ENCODE measurements at regions not wholly inside any gene's neighbourhood (a gene's known extent, or its start where the extent isn't known, plus 50 kb on each side); places are given as distances from the start of the nearest gene placed in this dataset.

- FAIRE-seq = no peak
- CTCF ChIA-PET (ENCODE audit: partially characterized antibody) = interaction anchor here (0.6 to 3.1 kb wide), 44 partner anchors 10 to 933 kb away, joined by 3 to 13 read pairs (median 4); no protein-coding TSS in a partner anchor
- TF ChIP-seq HDAC6 (IDR thresholded peaks at IDR 0.05; ENCODE audit: low read depth, low read length) (no peak), TBP (IDR thresholded peaks at IDR 0.05; ENCODE audit: low read depth, low read length) (no peak), CBX5 (IDR thresholded peaks at IDR 0.05; ENCODE audit: low read depth, low read length) (no peak), RAD21 (IDR thresholded peaks at IDR 0.05 in 1 of 2, conservative IDR thresholded peaks at IDR 0.05 in 1 of 2; ENCODE audit: low read depth in 2 of 2, low read length in 2 of 2) (peak; percentile 56 to 60), CTCF (IDR thresholded peaks at IDR 0.05; ENCODE audit: control extremely low read depth in 1 of 3, insufficient read depth in 1 of 3, low read depth in 1 of 3, low read length in 3 of 3) (peak in 2 of 3 experiments; percentile 32 to 36; a peak in 2 of 4 replicates), SUZ12 (IDR thresholded peaks at IDR 0.05; ENCODE audit: low read length) (no peak)
Observed at GRCh38 chr3:117059067-117059955, 349.7 kb downstream of the TUSC7 start.

More at GRCh38 chr3:117059067-117059955, 349.7 kb downstream of the TUSC7 start:
- Histone ChIP-seq H2BK20ac (ENCODE audit: low read length) (no peak overlapping the region), H2BK120ac (replicated peaks; ENCODE audit: low read depth, low read length) (no peak overlapping the region), H3K23ac (ENCODE audit: insufficient read length) (no peak overlapping the region), H4K5ac (ENCODE audit: insufficient read length, low read depth, low read length) (no peak overlapping the region), H2BK5ac (ENCODE audit: low read depth, low read length) (no peak overlapping the region), H3K9me3 (ENCODE audit: insufficient read depth in 2 of 2, low read depth in 1 of 2, low read length in 1 of 2) (no peaks in the 10 kb centered on the region), H3K4me3 (ENCODE audit: extremely low read depth in 1 of 4, insufficient read depth in 2 of 4, low read depth in 3 of 4, low read length in 4 of 4) (peak overlapping the region in 1 of 4 experiments; percentile 10; a peak in 1 of 8 replicates), H3K23me2 (ENCODE audit: low read depth, low read length) (no peaks in the 10 kb centered on the region; the same call in 1 of the 2 replicates), H3K4me2 (ENCODE audit: insufficient read depth in 1 of 2, low read depth in 2 of 2, low read length in 2 of 2) (peak overlapping the region; percentile 18 to 47; a peak in 1 of 4 replicates), H3K27ac (ENCODE audit: low read depth, low read length) (no peak overlapping the region), H3K4ac (replicated peaks; ENCODE audit: insufficient read length, low read depth, low read length) (no peak overlapping the region), H2BK15ac (ENCODE audit: low read length) (no peak overlapping the region), H2AFZ (ENCODE audit: low read length) (no peak overlapping the region), H3K27me3 (replicated peaks in 1 of 4; ENCODE audit: control insufficient read depth in 3 of 4, extremely low read depth in 1 of 4, insufficient read depth in 3 of 4, low read length in 3 of 4) (no peaks in the 10 kb centered on the region), H3K36me3 (ENCODE audit: control insufficient read depth in 2 of 4, insufficient read depth in 4 of 4, low read length in 3 of 4) (no peaks in the 10 kb centered on the region), H4K91ac (replicated peaks; ENCODE audit: insufficient read length, low read length) (no peak overlapping the region), H3K4me1 (replicated peaks in 1 of 4; ENCODE audit: control insufficient read depth in 3 of 4, insufficient read depth in 4 of 4, low read length in 3 of 4) (peaks cover 0 to 14% (median 2%) of the 10 kb centered on the region in 4 experiments; a peak in 4 of 7 replicates), H3K18ac (ENCODE audit: extremely low read depth, low read length) (no peak overlapping the region), H3K14ac (ENCODE audit: insufficient read length) (no peak overlapping the region), H3K56ac (replicated peaks; ENCODE audit: insufficient read length, low read depth, low read length) (no peak overlapping the region), H2AK5ac (ENCODE audit: low read depth, low read length) (no peak overlapping the region), H2BK12ac (ENCODE audit: low read depth, low read length) (no peak overlapping the region), H3K79me1 (ENCODE audit: low read depth, low read length) (no peaks in the 10 kb centered on the region), H4K20me1 (replicated peaks in 1 of 2; ENCODE audit: control insufficient read depth in 1 of 2, insufficient read depth in 2 of 2, low read length in 2 of 2) (no peaks in the 10 kb centered on the region), H3K79me2 (ENCODE audit: control insufficient read depth in 1 of 2, insufficient read depth in 2 of 2, low read length in 2 of 2) (no peaks in the 10 kb centered on the region), H4K8ac (ENCODE audit: extremely low read depth, insufficient read depth, low read length) (no peak overlapping the region), H3K9ac (replicated peaks in 1 of 4; ENCODE audit: extremely low read depth in 1 of 4, low read depth in 3 of 4, low read length in 3 of 4) (no peak overlapping the region)
- POLR2A ChIA-PET (ENCODE audit: partially characterized antibody) = no interaction called here
- DNase-seq (ENCODE audit: low read depth in 1 of 2, low spot score in 2 of 2) = no peak
- 45% methylated on average over 6 of the region's 6 CpGs; no CpG with 5 or more reads in 1 of the 2 experiments for WGBS, 2 experiments (ENCODE audit: extremely low coverage in 1 of 2, insufficient coverage in 1 of 2, insufficient read length in 1 of 2, insufficient replicate concordance in 2 of 2, low coverage in 1 of 2, low lambda C conversion rate in 2 of 2, missing lambda C conversion rate in 1 of 2)
